H1 (cell line): ENCODE measurements at regions not wholly inside any gene's neighbourhood (a gene's known extent, or its start where the extent isn't known, plus 50 kb on each side); places are given as distances from the start of the nearest gene placed in this dataset.

Source experiments
- CTCF ChIA-PET: fragments of 300-600 bp; sonication (Branson Sonifier 250); formaldehyde crosslinking; loops from one replicate; lab custom pipeline; 2021; ENCODE audit not compliant: partially characterized antibody; lab: Charles Lee
- POLR2A ChIA-PET: fragments of 300-600 bp; sonication (Branson Sonifier 250); formaldehyde crosslinking; loops from one replicate; lab custom pipeline; 2021; ENCODE audit warnings: inconsistent platforms; ENCODE audit not compliant: partially characterized antibody; lab: Charles Lee
- DNase-seq, 2 experiments: peaks; one replicate each; pipeline versions ENCODE4 v3.0.0 to v3.0.0-alpha.2; 2010 to 2022; ENCODE audit warnings: low spot score in 2 of 2, low read depth in 1 of 2, mixed read lengths in 1 of 2
- FAIRE-seq: peaks from 2 replicates; lab custom pipeline; 2011; peaks lifted over from hg19 to GRCh38; lab: Jason Lieb, UNC
- H2AFZ ChIP-seq: 2 replicates; pipeline ENCODE4 v1.8.1; 2012; ENCODE audit warnings: low read length, inconsistent platforms
- H2AK5ac ChIP-seq: 2 replicates; pipeline ENCODE4 v1.6.1; 2013; ENCODE audit warnings: low read depth, low read length
- H2BK120ac ChIP-seq: replicated peaks from 2 replicates; pipeline ENCODE3; 2013; ENCODE audit warnings: low read depth, low read length, inconsistent platforms
- H2BK12ac ChIP-seq: 2 replicates; pipeline ENCODE4 v1.6.1; 2013; ENCODE audit warnings: low read depth, low read length
- H2BK15ac ChIP-seq: 2 replicates; pipeline ENCODE4 v1.6.1; 2013; ENCODE audit warnings: low read length
- H2BK20ac ChIP-seq: 2 replicates; pipeline ENCODE4 v1.6.1; 2013; ENCODE audit warnings: low read length
- H2BK5ac ChIP-seq: 2 replicates; pipeline ENCODE4 v1.6.1; 2013; ENCODE audit warnings: low read depth, low read length
- H3K14ac ChIP-seq: 2 replicates; pipeline ENCODE4 v1.6.1; 2013; ENCODE audit warnings: inconsistent platforms; ENCODE audit not compliant: insufficient read length
- H3K18ac ChIP-seq: 2 replicates; pipeline ENCODE4 v1.6.1; 2013; ENCODE audit warnings: low read length; ENCODE audit errors: extremely low read depth
- H3K23ac ChIP-seq: 2 replicates; pipeline ENCODE4 v1.6.1; 2013; ENCODE audit warnings: inconsistent platforms; ENCODE audit not compliant: insufficient read length
- H3K23me2 ChIP-seq: 2 replicates; pipeline ENCODE4 v1.6.1; 2013; ENCODE audit warnings: low read depth, low read length
- H3K27ac ChIP-seq: 2 replicates; pipeline ENCODE4 v1.6.1; 2011; ENCODE audit warnings: low read depth, low read length, inconsistent platforms
- H3K27me3 ChIP-seq, 4 experiments: replicated peaks in 1 of 4; 1 replicate in 1 of 4; 2 replicates in 3 of 4; pipeline versions ENCODE4 v1.6.1 to v1.8.1; 2011 to 2013; ENCODE audit warnings: low read length in 3 of 4, mild to moderate bottlenecking in 3 of 4, inconsistent platforms in 2 of 4, mixed read lengths in 2 of 4, moderate library complexity in 1 of 4; ENCODE audit not compliant: control insufficient read depth in 3 of 4, insufficient read depth in 3 of 4; ENCODE audit errors: extremely low read depth in 1 of 4
- H3K36me3 ChIP-seq, 4 experiments: 2 replicates each; pipeline versions ENCODE4 v1.6.1 to v1.8.1; 2011 to 2013; ENCODE audit warnings: mild to moderate bottlenecking in 4 of 4, low read length in 3 of 4, moderate library complexity in 2 of 4, control low read depth in 1 of 4, inconsistent platforms in 1 of 4; ENCODE audit not compliant: insufficient read depth in 4 of 4, control insufficient read depth in 2 of 4
- H3K4ac ChIP-seq: replicated peaks from 2 replicates; pipeline ENCODE3; 2013; ENCODE audit warnings: low read length, low read depth, mixed read lengths, inconsistent platforms; ENCODE audit not compliant: insufficient read length
- H3K4me1 ChIP-seq, 4 experiments: replicated peaks in 1 of 4; 1 replicate in 1 of 4; 2 replicates in 3 of 4; pipeline versions ENCODE4 v1.6.1 to v1.8.1; 2011 to 2013; ENCODE audit warnings: low read length in 3 of 4, inconsistent platforms in 2 of 4, mixed read lengths in 1 of 4; ENCODE audit not compliant: insufficient read depth in 4 of 4, control insufficient read depth in 3 of 4
- H3K4me2 ChIP-seq, 2 experiments: 2 replicates each; pipeline versions ENCODE4 v1.6.1 to v1.8.1; 2011 to 2013; ENCODE audit warnings: low read depth in 2 of 2, low read length in 2 of 2, control low read depth in 1 of 2, inconsistent platforms in 1 of 2, mild to moderate bottlenecking in 1 of 2; ENCODE audit not compliant: insufficient read depth in 1 of 2
- H3K4me3 ChIP-seq, 4 experiments: fragments of 200-600, 300-600 bp in 1 of 4; sonication (generic), shearing (Covaris generic), sonication (Bioruptor Twin) in 1 of 4; 2 replicates each; pipeline versions ENCODE4 v1.5.1 to v1.8.1; 2011 to 2016; ENCODE audit warnings: low read length in 4 of 4, low read depth in 3 of 4, control low read depth in 2 of 4, inconsistent platforms in 2 of 4, mild to moderate bottlenecking in 2 of 4, mixed read lengths in 1 of 4, moderate library complexity in 1 of 4; ENCODE audit not compliant: insufficient read depth in 2 of 4; ENCODE audit errors: extremely low read depth in 1 of 4
- H3K56ac ChIP-seq: replicated peaks from 2 replicates; pipeline ENCODE3; 2013; ENCODE audit warnings: low read depth, mild to moderate bottlenecking, mixed read lengths, low read length, inconsistent platforms; ENCODE audit not compliant: insufficient read length
- H3K79me1 ChIP-seq: 2 replicates; pipeline ENCODE4 v1.6.1; 2013; ENCODE audit warnings: low read depth, low read length, control low read depth
- H3K79me2 ChIP-seq, 2 experiments: 2 replicates each; pipeline versions ENCODE4 v1.6.1 to v1.8.1; 2012 to 2013; ENCODE audit warnings: low read length in 2 of 2, mild to moderate bottlenecking in 2 of 2, inconsistent platforms in 1 of 2; ENCODE audit not compliant: insufficient read depth in 2 of 2, control insufficient read depth in 1 of 2
- H3K9ac ChIP-seq, 4 experiments: replicated peaks in 1 of 4; 1 replicate in 1 of 4; 2 replicates in 3 of 4; pipeline versions ENCODE4 v1.6.1 to v1.8.1; 2011 to 2013; ENCODE audit warnings: low read depth in 3 of 4, low read length in 3 of 4, control low read depth in 2 of 4, mild to moderate bottlenecking in 2 of 4, moderate library complexity in 2 of 4, inconsistent platforms in 1 of 4; ENCODE audit errors: extremely low read depth in 1 of 4
- H3K9me3 ChIP-seq, 2 experiments: 2 replicates each; pipeline versions ENCODE4 v1.6.1 to v1.8.1; 2012 to 2013; ENCODE audit warnings: mild to moderate bottlenecking in 2 of 2, moderate library complexity in 2 of 2, control low read depth in 1 of 2, inconsistent platforms in 1 of 2, low read depth in 1 of 2, low read length in 1 of 2, mixed read lengths in 1 of 2; ENCODE audit not compliant: insufficient read depth in 2 of 2
- H4K20me1 ChIP-seq, 2 experiments: replicated peaks in 1 of 2; 2 replicates each; pipeline versions ENCODE3 to v1.8.1; 2011 to 2013; ENCODE audit warnings: inconsistent platforms in 2 of 2, low read length in 2 of 2, mild to moderate bottlenecking in 1 of 2; ENCODE audit not compliant: insufficient read depth in 2 of 2, control insufficient read depth in 1 of 2
- H4K5ac ChIP-seq: 2 replicates; pipeline ENCODE4 v1.6.1; 2013; ENCODE audit warnings: low read length, low read depth, mixed read lengths, inconsistent platforms; ENCODE audit not compliant: insufficient read length
- H4K8ac ChIP-seq: 2 replicates; pipeline ENCODE4 v1.8.0; 2013; ENCODE audit warnings: mild to moderate bottlenecking, moderate library complexity, low read length, inconsistent platforms; ENCODE audit not compliant: insufficient read depth; ENCODE audit errors: extremely low read depth
- H4K91ac ChIP-seq: replicated peaks from 2 replicates; pipeline ENCODE3; 2013; ENCODE audit warnings: low read length, mixed read lengths, inconsistent platforms; ENCODE audit not compliant: insufficient read length
- BACH1 ChIP-seq: IDR thresholded peaks from 2 replicates; pipeline ENCODE4 v1.6.1; 2012; ENCODE audit warnings: low read length, improper control_type of control experiment
- CEBPB ChIP-seq: IDR thresholded peaks from 2 replicates; pipeline ENCODE4 v1.6.1; 2012; ENCODE audit warnings: low read depth, low read length
- CHD2 ChIP-seq: IDR thresholded peaks from 2 replicates; pipeline ENCODE4 v1.6.1; 2012; ENCODE audit warnings: low read length, improper control_type of control experiment
- CTBP2 ChIP-seq: IDR thresholded peaks from 2 replicates; pipeline ENCODE4 v1.7.0; 2011; ENCODE audit warnings: borderline replicate concordance, mild to moderate bottlenecking, moderate library complexity, mixed read lengths, low read length; ENCODE audit not compliant: insufficient read depth, insufficient read length
- EZH2 ChIP-seq: fragments of 200-600 bp; sonication (generic); IDR thresholded peaks from 2 replicates; pipeline ENCODE4 v1.7.1; 2012; ENCODE audit warnings: low read depth, mild to moderate bottlenecking, moderate library complexity, low read length, inconsistent platforms; ENCODE audit not compliant: severe bottlenecking
- GTF2F1 ChIP-seq: IDR thresholded peaks from 2 replicates; pipeline ENCODE4 v1.6.1; 2012; ENCODE audit warnings: low read depth, low read length, improper control_type of control experiment, borderline replicate concordance
- KDM1A ChIP-seq: fragments of 200-600, 300-600 bp; sonication (generic); IDR thresholded peaks from 2 replicates; pipeline ENCODE4 v1.7.1; 2016; ENCODE audit warnings: mild to moderate bottlenecking, low read length, borderline replicate concordance
- NANOG ChIP-seq: IDR thresholded peaks from 2 replicates; pipeline ENCODE4 v1.6.1; 2011; ENCODE audit warnings: low read length, low read depth, mild to moderate bottlenecking, inconsistent platforms; ENCODE audit not compliant: insufficient read depth, poor library complexity, severe bottlenecking
- RNF2 ChIP-seq: fragments of 200-900, 300-1000 bp; sonication (generic); IDR thresholded peaks from 2 replicates; pipeline ENCODE4 v1.7.1; 2016; ENCODE audit warnings: borderline replicate concordance, low read depth, mild to moderate bottlenecking, antibody characterized with exemption, low read length; ENCODE audit not compliant: poor library complexity, severe bottlenecking; ENCODE audit errors: missing control alignments
- SIRT6 ChIP-seq: IDR thresholded peaks from one replicate; pipeline ENCODE4 v1.7.1; 2012; ENCODE audit warnings: low read length, inconsistent platforms
- WGBS, 2 experiments: shearing (Covaris generic) in 1 of 2; methylation state at CpG; one replicate each; pipeline versions ENCODE4 v1.1.6 to v1.1.7; 2013 to 2015; ENCODE audit warnings: low lambda C conversion rate in 2 of 2, mixed read lengths in 2 of 2, inconsistent platforms in 1 of 2, low coverage in 1 of 2, missing lambda C conversion rate in 1 of 2; ENCODE audit not compliant: insufficient replicate concordance in 2 of 2, insufficient coverage in 1 of 2, insufficient read length in 1 of 2; ENCODE audit errors: extremely low coverage in 1 of 2, missing lambda C conversion rate in 1 of 2; 5-methylcytosine and 5-hydroxymethylcytosine counted together
- TF ChIP-seq, protein P1 (sequence below): IDR thresholded peaks from 2 replicates; pipeline ENCODE4 v1.6.1; 2011; ENCODE audit warnings: low read depth, mild to moderate bottlenecking, low read length; ENCODE audit not compliant: insufficient read depth

DNA sequence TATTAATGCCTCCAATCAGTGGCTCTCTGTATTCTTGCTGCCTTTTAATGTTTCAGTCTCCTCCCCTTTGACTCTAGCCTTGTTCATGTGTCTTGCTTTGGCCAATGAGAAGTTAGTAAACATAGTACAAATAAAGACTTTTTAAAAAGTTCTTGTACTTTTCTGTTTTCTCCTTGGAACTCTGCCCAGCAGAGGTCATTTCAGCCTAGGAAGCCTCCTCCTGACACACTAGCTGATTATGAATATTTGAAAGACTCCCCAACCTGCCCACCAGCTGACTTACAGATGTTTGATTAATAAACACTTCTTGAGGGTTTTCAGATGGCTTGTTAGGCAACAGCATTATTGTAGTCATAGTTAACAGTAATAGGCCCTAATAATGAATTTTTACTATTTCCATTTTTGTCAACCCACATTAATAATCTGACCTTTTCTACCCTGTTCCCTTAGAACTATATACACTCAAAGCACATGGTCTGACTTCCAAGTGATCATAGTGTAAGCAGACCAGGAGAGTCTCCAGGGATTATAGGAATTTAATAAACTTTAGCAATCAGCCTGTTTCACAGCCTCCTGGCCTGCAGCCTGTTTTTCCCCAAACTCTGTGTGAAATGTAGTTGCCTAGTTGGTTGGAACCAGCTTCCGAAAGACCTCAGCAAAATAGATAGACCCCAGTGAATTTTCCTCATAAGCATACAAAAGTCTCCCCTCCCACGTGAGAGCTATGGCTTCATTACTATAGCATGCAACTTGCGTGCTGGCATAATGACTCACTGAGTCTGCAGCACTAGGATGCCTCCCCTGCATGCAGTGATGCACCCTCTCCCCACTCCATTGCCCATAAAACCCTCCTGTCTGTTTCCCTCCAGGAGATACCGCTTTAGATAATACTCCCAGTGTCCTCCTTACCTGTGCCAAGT lies 670.7 kb upstream of the ZNF804A start:
- no peak overlapping the region for H4K8ac ChIP-seq
- no peak overlapping the region for H3K14ac ChIP-seq
- no peak overlapping the region for H2AK5ac ChIP-seq
- FAIRE-seq (no peak), DNase-seq (no peak)
- WGBS, 2 experiments: 91% methylated on average over 4 of the region's 4 CpGs; no CpG with 5 or more reads in 1 of the 2 experiments
- no peak overlapping the region for H3K4me2 ChIP-seq
- H3K79me2 ChIP-seq: no peaks in the 10 kb centered on the region
- H2BK12ac ChIP-seq: no peak overlapping the region
- H3K4ac ChIP-seq: no peak overlapping the region
- H2BK5ac ChIP-seq: no peak overlapping the region
- H3K79me1 ChIP-seq: no peaks in the 10 kb centered on the region
- H2BK120ac ChIP-seq: no peak overlapping the region
- CTCF ChIA-PET: no interaction called here
- no peaks in the 10 kb centered on the region; a peak in 1 of 8 replicates for H3K36me3 ChIP-seq
- H3K56ac ChIP-seq: no peak overlapping the region
- no peak overlapping the region for H4K91ac ChIP-seq
- H3K23me2 ChIP-seq: no peaks in the 10 kb centered on the region
- no peaks in the 10 kb centered on the region for H3K27me3 ChIP-seq
- H3K4me1 ChIP-seq: no peaks in the 10 kb centered on the region
- TF ChIP-seq GTF2F1: no peak
- TF ChIP-seq, protein P1, sequence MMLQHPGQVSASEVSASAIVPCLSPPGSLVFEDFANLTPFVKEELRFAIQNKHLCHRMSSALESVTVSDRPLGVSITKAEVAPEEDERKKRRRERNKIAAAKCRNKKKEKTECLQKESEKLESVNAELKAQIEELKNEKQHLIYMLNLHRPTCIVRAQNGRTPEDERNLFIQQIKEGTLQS: no peak
- TF ChIP-seq SIRT6: no peak
- no peak for TF ChIP-seq CHD2
- no peak for TF ChIP-seq EZH2
- TF ChIP-seq NANOG: no peak
- TF ChIP-seq CTBP2: no peak
- TF ChIP-seq CEBPB: no peak
- TF ChIP-seq BACH1: no peak
- TF ChIP-seq RNF2: no peak
- TF ChIP-seq KDM1A: no peak
- TF ChIP-seq, all 59 proteins: peak for 0
- Histone ChIP-seq H3K9ac (no peak overlapping the region), H3K18ac (no peak overlapping the region), H2AFZ (no peak overlapping the region), H3K27ac (no peak overlapping the region), H3K4me3 (no peak overlapping the region), H4K20me1 (no peaks in the 10 kb centered on the region), H2BK15ac (no peak overlapping the region), H4K5ac (no peak overlapping the region), H3K23ac (no peak overlapping the region), H2BK20ac (no peak overlapping the region), H3K9me3 (peaks cover 6 to 7% of the 10 kb centered on the region in 2 experiments; a peak in 2 of 4 replicates)
- POLR2A ChIA-PET: no interaction called here
